Activated CD4-positive, alpha-beta T cell treated with anti-CD3 and anti-CD28 coated beads, Interleukin-2, Interleukin-4, amounts not matched to agents 100 ng/mL and 50 ng/mL, durations not matched to agents 16 hours and 8 hours (primary cell): ENCODE measurements at regions not wholly inside any gene's neighbourhood (a gene's known extent, or its start where the extent isn't known, plus 50 kb on each side); places are given as distances from the start of the nearest gene placed in this dataset.

Source experiments
- DNase-seq: peaks from one replicate; pipeline ENCODE4 v3.0.0-alpha.2; 2020; ENCODE audit warnings: low spot score

DNA sequence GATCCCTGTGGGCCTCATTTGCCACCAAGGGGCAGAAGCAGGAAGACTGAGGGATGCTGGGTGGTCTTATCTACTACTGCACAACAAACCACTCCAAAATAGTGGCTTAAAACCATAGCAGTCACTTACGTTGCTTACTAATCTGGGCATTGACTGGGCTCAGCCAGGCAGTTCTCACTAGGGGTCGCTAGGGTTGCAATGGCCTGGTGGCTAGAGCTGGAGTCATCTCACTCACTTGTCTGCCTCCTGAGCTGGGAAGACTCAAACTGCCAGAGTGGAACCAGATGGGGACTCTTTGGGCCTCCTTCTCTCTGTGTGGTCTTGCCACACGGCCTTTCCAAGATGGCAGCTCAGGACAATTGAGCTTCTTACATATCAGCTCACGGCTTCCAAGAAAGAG lies 216.3 kb upstream of the BCOR start:
- no peak for DNase-seq

DNA sequence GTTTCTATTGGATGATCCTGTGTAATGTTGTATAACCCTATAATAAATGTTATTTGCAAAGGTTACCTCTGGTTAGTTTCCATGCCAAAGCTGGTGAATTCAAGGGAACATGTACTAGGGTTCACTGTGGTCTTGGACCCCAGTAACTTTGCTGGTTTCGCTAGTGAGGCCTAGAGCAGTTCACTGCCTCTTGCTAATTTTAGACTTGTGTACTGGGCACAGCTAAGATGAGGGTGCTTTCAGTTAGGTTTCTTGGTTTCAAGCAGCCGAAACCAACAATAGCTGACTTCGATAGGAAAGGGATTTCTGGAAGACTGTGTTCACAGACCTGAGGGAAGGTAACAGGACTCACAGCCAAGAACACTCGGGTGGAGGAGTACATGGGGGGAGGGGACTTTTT lies 215.5 kb upstream of the BCOR start:
- DNase-seq = no peak

DNA sequence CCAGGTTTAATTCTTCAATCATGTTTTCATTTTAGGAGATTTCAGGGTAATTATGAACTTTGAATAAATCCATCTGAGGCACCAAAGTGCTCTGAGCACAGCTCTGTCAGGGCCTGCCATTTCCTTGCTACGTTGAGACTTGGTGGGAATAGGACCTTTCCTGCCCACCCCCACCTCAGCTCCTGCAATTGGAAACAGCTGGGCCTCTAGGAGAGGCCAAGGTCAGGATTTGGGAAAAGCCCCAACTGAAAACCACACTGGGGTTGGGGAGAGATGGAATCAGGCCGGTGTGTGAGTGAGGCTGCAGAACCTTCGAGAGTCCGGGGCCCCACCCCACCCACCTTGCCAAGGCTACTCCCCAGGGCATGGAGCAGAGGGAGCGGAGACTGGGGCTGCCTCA lies 212.7 kb upstream of the BCOR start:
- no peak for DNase-seq

DNA sequence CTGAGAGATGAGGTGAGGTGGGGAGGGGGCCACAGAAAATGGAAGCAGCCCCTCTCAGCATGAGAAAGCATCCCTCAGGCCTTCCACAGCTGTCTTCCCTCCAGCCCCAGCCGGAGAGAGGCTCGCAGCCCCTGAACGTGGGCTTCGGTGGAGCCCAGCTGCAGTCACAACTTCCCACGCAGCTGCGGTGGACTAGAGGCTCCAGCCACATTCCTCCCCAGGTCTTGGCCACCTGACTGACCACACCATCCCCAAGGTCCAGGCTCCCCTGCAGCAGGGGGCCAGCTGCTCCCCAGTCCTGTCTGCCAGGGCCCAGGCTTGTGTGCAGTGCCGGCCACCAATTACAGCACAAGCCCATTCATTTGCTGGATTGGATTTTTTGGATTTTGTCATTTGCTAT lies 212.3 kb upstream of the BCOR start:
- no peak for DNase-seq

GRCh38 chrX:40307871-40308270 lies 210.1 kb upstream of the BCOR start:
- no peak for DNase-seq

- no peak for DNase-seq
Observed at GRCh38 chrX:40304115-40304514, 206.4 kb upstream of the BCOR start.

DNA sequence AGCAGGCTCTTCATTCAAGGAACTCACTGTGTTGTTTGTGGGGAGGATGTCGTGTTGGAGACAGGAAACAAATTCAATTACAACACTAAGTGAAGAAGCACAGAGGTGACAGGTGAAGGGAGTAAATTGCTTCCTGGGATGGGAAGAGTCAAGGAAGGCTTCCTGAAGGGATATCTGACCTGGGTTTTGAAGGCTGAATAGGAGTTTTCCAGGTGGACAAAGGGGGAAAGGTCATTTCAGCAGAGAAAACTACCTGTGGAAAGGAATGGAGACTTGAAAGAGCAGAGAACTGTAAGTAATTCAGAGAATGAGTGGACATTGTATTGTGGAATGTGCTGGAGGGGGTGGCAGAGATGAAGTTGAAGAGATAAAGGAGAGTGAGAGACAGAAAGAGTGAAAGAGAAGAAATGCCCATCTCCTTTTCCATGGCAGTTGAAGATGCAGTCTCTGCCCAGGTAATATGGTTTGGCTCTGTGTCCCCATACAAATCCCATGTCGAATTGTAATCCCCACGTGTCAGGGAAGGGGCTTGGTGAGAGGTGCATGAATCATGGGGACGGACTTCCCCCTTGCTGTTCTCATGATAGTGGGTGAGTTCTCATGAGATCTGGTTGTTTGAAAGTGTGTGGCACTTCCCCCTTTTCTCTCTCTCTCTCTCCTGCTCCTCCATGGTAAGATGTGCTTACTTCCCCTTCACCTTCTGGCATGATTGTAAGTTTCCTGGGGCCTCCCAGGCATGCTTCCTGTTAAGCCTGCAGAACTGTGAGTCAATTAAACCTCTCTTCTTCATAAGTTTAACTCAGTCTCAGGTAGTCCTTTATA lies 205.7 kb upstream of the BCOR start:
- DNase-seq = no peak

GRCh38 chrX:40300286-40300890 lies 202.6 kb upstream of the BCOR start:
- DNase-seq = peak; percentile 78

GRCh38 chrX:40299641-40300046 lies 201.9 kb upstream of the BCOR start:
- DNase-seq = peak; percentile 66

DNA sequence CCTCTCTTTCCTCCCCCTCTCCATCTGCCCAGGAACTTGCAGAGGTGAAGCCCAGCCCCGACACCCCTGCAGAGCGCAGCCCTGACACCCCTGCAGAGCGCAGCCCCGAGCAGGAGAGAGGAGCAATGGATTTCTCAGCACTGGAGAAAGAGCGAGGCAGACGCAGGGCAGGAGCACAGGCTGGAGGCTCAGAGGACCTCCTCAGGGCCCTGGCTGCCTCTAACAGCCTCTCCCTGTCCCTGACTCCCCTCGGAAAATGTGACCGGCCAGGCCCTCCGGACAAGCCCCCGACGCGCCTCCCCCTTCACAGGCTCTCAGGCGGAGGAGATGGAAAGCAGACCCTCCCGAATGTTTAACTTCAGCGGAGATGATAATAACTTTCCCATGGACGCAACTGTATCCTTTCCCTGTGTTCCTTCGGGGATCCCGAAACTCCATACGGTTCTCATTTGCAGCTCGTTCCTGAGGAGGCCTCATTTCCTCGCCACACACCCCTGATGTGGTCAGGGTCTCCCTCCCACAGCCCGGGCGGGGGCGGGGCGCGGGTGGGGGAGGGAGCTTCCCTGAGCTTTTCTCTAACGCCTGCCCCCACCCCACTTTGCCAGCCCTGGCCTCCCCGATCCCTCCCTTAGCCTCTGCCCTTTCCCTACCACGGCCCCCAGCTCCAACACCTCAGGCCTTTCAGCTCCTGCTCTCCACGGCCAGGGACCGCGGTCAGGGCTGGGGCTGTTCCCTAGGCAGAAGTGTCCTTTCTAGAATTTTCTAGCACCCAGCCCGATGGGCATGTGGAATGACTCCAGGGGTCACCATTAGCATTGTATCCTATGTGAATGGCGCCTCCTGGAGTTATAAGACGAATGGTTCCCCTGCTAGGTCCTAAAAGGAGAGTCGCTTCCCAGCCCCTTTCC lies 201.1 kb upstream of the BCOR start:
- DNase-seq = no peak

DNA sequence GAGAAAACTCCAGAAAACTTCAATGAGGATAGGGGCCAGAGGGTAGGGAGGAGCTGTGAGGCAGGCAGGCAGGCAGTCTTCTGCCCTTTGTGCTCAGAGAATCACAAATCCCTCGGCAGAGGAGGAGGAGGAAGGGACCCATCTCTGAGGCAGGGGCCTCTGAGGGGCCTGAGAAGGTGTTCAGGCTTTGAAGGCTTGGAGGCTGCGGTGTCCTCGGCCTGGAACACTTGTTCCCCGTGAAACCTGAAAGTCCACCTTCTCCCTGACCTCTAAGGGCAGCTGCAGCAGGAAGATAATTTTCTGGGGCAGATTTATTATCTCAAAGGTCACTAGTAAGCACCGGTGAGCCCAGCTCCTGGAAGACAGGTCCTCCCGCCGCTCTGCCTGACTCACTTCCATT lies 200.3 kb upstream of the BCOR start:
- no peak for DNase-seq

- DNase-seq = no peak
Observed at GRCh38 chrX:40291553-40291952, 193.8 kb upstream of the BCOR start.

DNA sequence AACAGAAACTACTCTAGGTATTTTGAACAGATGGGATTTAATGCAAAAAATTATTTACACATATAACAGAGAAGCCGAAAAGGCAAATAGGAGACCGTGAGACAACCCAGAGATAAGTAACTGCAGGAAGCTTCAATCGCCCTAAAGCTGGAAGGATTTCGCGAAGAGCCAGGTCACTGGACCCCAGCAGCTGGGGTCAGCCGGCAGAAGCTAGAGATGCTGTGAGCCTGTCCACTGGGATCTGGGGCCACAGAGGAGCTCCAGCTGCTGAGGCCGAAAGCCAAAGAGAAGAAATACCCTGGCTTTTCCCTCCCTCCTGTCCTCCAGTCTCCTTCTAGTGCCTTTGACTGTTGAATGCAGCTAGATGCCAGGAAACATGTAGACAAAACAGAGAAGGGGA lies 192.8 kb upstream of the BCOR start:
- no peak for DNase-seq

DNA sequence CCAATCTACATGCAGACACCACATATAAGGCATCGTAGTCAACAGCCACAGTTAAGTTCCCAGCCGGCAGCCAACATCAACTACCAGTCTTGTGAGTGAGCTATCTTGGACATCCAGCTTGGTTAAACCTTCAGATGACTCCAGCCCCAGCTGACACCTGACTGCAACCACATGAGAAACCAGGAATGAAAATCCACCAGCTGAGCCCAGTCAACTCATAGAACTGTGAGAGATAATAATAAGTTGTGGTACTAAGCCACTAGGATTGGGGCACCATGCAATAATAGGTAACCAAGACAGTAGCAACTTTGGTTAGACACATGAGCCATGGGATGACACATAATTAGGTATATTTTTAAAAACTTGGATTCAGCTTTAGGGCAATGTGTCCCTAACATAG lies 188.1 kb upstream of the BCOR start:
- no peak for DNase-seq

DNA sequence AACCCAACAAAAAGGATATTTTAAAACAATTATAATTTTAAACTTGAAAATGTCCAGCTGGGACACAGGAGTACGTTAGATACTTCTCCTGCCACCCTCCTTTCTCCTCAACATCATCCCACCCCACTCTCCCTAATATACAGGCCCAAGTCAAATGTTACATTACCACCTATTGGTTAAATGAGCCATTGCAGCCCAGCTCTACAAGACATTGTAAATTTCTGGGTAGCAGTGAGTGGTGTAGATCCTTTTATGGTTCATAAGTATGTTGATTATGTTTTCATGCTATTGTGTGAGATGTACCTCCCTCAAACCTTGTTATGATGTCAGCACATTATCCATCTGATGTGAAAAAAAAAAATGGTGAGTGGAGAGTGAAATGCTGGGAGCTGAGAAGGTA lies 187.1 kb upstream of the BCOR start:
- no peak for DNase-seq

DNA sequence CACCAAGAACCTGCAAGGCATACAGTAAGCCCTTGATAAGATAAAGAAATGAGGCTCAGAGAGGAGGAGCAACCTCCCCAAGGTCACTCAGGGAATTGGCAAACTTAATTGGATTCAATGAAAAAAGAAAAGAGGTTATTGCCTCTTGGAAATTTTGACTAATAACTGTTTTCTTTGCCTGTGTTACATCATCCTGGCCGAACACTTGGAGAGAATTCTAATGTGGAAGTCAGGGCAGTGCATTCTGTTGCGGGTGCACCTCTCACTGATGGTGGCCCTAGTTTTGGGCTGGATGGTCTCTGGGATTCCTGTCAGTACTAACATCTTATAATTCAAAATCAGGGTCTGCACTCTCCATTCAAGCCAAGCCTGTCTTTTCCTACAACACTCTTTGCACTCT lies 186.2 kb upstream of the BCOR start:
- no peak for DNase-seq

DNA sequence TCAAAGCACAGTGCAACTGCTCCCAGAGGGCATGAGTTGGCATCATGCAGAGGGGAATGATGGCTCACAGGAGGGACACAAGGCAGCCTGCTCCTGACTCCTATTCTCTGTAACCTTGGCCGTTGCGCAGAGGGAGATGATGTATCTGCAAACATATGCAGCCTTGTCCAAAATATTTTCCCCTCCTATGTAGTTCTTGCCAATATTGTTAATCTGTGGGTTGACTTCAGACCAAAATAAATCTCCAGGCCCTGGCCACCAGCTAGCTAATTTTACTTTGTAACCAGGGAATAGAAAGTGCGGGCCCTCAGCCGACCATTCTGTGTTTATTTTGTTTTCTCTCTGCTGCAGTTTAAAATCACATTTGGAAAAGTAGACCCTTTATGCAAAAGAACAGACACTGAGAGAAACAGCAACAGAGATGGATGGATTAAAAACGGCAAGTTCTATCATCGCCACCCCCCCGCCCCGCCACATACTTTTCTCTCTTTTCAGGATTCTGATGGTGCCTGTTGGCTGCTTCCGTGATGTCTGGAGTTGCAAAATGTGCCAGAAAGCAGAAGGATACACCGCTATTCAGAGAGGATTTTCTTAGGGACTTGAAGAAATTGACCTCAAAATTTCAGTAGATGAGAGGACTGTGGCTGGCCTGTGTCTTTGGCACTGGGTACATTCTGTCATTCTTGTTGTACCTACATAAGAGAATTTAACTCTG lies 185.3 kb upstream of the BCOR start:
- DNase-seq = no peak

GRCh38 chrX:40282348-40282747 lies 184.6 kb upstream of the BCOR start:
- DNase-seq = no peak

DNA sequence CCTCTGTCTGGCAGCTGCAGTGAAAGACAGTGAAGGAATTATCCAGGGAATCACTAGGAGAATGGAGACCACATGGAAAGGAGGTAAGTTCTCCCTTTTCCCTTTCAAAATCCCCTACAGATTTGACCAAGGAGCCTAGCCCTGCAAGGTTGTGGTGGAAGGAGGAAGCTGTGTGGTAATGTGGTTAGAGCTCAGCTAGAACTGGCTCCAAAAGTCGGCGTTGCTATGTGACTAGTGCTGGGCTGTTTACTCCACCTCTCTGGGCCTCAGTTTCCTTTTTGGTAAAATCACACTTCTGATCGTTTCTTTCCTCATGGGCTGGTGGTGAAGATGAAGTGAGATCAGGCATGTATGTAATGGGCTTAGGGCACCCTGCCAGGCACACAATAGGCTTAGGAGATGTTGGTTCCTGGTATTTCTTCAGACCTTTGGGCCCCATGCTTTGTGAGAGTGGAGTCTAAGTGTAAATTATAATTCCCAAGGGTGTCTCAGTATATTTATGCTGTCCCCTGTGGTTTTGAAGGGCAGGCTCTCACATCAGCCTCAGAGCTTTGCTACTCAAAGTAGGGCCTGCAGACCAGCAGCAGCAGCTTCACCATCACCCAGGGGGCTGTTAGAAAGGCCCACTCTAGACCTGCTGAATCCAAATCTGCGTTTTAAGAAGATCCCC lies 183.7 kb upstream of the BCOR start:
- DNase-seq = peak; percentile 51

DNA sequence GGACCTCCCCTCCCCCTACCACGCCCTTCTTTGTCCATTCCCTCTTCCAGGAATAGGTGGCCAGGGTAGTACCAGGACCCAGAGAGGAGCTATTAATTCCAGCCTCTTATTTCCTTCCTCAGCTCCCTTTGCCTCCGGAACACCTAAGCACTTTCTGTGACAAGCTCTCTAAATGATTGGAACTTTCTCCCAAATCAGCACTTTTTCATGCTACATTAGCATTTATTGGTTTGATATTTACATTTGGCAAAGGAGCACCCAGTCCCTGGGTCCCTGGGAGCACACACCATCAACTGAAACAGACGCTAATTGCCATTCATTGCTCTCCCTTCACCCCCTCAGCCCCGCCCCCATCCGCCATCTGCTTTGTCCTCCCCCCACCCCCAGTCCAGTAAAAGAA lies 182.0 kb upstream of the BCOR start:
- DNase-seq = no peak

DNA sequence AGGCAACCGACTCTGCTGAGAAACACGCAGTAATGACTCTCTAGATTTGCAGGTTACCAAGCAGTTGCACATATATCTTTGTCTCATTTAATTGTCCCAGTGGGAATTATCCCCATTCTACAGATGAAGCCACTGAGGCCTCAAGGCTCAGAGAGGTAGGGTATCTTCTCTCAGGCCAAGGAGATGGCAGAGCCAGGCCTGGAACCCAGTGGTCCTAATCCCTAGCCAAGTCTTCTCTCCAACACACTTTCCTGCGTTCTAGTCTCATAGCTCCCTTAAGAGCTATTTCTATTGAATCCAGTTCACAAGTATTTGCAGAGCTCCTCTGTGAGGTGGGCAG lies 181.3 kb upstream of the BCOR start:
- DNase-seq = no peak
